NCI-H1105 treated with DMSO at 0.1 percent for 48 hours (cell line): ENCODE measurements at regions not wholly inside any gene's neighbourhood (a gene's known extent, or its start where the extent isn't known, plus 50 kb on each side); places are given as distances from the start of the nearest gene placed in this dataset.
"Not testable (repeated sequence)": the region's sequence is repeated elsewhere in the genome, so short reads cannot be mapped to it uniquely, and the experiment has no call there.

Experiments
- DNase-seq: peaks from one replicate; lab custom pipeline; 2025; lab: John Stamatoyannopoulos, UW

GRCh38 chr7:155229548-155230168 is 68.0 kb upstream of the INSIG1 start:
- no peak for DNase-seq

- no peak for DNase-seq
Measured at GRCh38 chr7:155230169-155230593, 67.5 kb upstream of the INSIG1 start.

- DNase-seq = no peak
Measured at GRCh38 chr7:155231241-155231800, 66.4 kb upstream of the INSIG1 start.

- no peak for DNase-seq
Measured at GRCh38 chr7:155231941-155232340, 65.7 kb upstream of the INSIG1 start.

GRCh38 chr7:155232911-155233310 is 64.8 kb upstream of the INSIG1 start:
- no peak for DNase-seq

GRCh38 chr7:155233311-155234157 is 64.1 kb upstream of the INSIG1 start:
- no peak for DNase-seq

GRCh38 chr7:155234158-155234492 is 63.6 kb upstream of the INSIG1 start:
- no peak for DNase-seq

GRCh38 chr7:155234950-155235789 is 62.5 kb upstream of the INSIG1 start:
- DNase-seq = no peak

- DNase-seq = no peak
Measured at GRCh38 chr7:155236386-155236785, 61.3 kb upstream of the INSIG1 start.

GRCh38 chr7:155237297-155237696 is 60.4 kb upstream of the INSIG1 start:
- no peak for DNase-seq

- no peak for DNase-seq
Measured at GRCh38 chr7:155237730-155238129, 59.9 kb upstream of the INSIG1 start.

GRCh38 chr7:155239431-155240087 is 58.1 kb upstream of the INSIG1 start:
- DNase-seq = not testable (repeated sequence)

GRCh38 chr7:155244675-155245074 is 53.0 kb upstream of the INSIG1 start:
- no peak for DNase-seq

- no peak for DNase-seq
Measured at GRCh38 chr7:155247479-155248365, 50.0 kb upstream of the INSIG1 start.
